ENCODE measurements at regions not wholly inside any gene's neighbourhood (a gene's known extent, or its start where the extent isn't known, plus 50 kb on each side); places are given as distances from the start of the nearest gene placed in this dataset.

DNA sequence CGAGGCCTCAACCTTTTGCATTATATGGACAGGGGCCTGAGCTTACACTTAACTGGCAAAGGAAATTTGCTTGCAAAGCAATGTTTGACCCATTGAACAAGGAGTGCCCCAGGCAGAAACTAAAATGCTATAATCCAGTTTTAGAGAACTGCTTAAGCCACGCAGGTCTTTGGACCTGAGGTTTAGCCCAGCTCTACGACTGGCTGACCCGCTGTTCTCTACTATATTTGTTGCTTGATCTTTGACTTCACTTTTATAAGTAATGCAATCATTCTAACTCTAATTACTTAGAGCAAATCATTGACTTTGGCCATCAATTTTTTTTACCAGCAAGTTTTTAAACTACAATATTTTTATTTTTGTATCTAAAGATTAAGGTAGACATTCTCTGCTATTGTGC is 268.8 kb downstream of the MREG start:
- no peaks in the 10 kb centered on the region for H3K23me2 ChIP-seq (ENCODE audit: low read depth, low read length)
- no peak overlapping the region for H4K5ac ChIP-seq (ENCODE audit: insufficient read length, low read depth, low read length)
- no peak overlapping the region for H3K14ac ChIP-seq (ENCODE audit: insufficient read length)
- H3K4me1 ChIP-seq (replicated peaks in 1 of 4; ENCODE audit: control insufficient read depth in 3 of 4, insufficient read depth in 4 of 4, low read length in 3 of 4), result no peaks in the 10 kb centered on the region
- no peak overlapping the region for H4K8ac ChIP-seq (ENCODE audit: extremely low read depth, insufficient read depth, low read length)
- CTCF ChIA-PET (ENCODE audit: partially characterized antibody), result interaction anchor here (1.0 kb wide), 1 partner anchor 11 kb away, joined by 4 read pairs; no protein-coding TSS in a partner anchor
- H2BK12ac ChIP-seq (ENCODE audit: low read depth, low read length), result no peak overlapping the region
- no peaks in the 10 kb centered on the region for H3K79me2 ChIP-seq (ENCODE audit: control insufficient read depth in 1 of 2, insufficient read depth in 2 of 2, low read length in 2 of 2)
- no peak overlapping the region for H2BK120ac ChIP-seq (replicated peaks; ENCODE audit: low read depth, low read length)
- H3K4ac ChIP-seq (replicated peaks; ENCODE audit: insufficient read length, low read depth, low read length), result no peak overlapping the region
- H3K4me2 ChIP-seq (ENCODE audit: insufficient read depth in 1 of 2, low read depth in 2 of 2, low read length in 2 of 2), result no peak overlapping the region
- H3K36me3 ChIP-seq (ENCODE audit: control insufficient read depth in 2 of 4, insufficient read depth in 4 of 4, low read length in 3 of 4), result no peaks in the 10 kb centered on the region
- no peak overlapping the region for H3K18ac ChIP-seq (ENCODE audit: extremely low read depth, low read length)
- no peak overlapping the region for H3K27ac ChIP-seq (ENCODE audit: low read depth, low read length)
- H3K23ac ChIP-seq (ENCODE audit: insufficient read length), result no peak overlapping the region
- no peak overlapping the region for H2BK15ac ChIP-seq (ENCODE audit: low read length)
- H3K79me1 ChIP-seq (ENCODE audit: low read depth, low read length), result no peaks in the 10 kb centered on the region
- POLR2A ChIA-PET (ENCODE audit: partially characterized antibody), result no interaction called here
- H3K56ac ChIP-seq (replicated peaks; ENCODE audit: insufficient read length, low read depth, low read length), result no peak overlapping the region
- no peak overlapping the region for H2BK5ac ChIP-seq (ENCODE audit: low read depth, low read length)
- DNase-seq (ENCODE audit: low read depth in 1 of 2, low spot score in 2 of 2) (no peak), FAIRE-seq (no peak)
- no peaks in the 10 kb centered on the region for H4K20me1 ChIP-seq (replicated peaks in 1 of 2; ENCODE audit: control insufficient read depth in 1 of 2, insufficient read depth in 2 of 2, low read length in 2 of 2)
- TF ChIP-seq KDM5A (IDR thresholded peaks at IDR 0.05; ENCODE audit: low read length) (no peak), MAFK (IDR thresholded peaks at IDR 0.05; ENCODE audit: low read depth, low read length) (no peak), CTBP2 (IDR thresholded peaks at IDR 0.05; ENCODE audit: borderline replicate concordance, insufficient read depth, insufficient read length, low read length) (no peak), POU5F1 (IDR thresholded peaks at IDR 0.05; ENCODE audit: low read depth, low read length) (no peak), TAF7 (optimal IDR thresholded peaks at IDR 0.05; ENCODE audit: borderline replicate concordance, low read depth, low read length) (no peak), RBBP5 (IDR thresholded peaks at IDR 0.05; ENCODE audit: borderline replicate concordance, low read depth, low read length) (no peak), CREB1 (IDR thresholded peaks at IDR 0.05) (no peak), YY1 (IDR thresholded peaks at IDR 0.05; ENCODE audit: low read depth, low read length) (no peak), RXRA (IDR thresholded peaks at IDR 0.05; ENCODE audit: insufficient read depth, low read depth, low read length) (no peak), TEAD4 (IDR thresholded peaks at IDR 0.05; ENCODE audit: low read depth, low read length) (no peak), ZNF274 (IDR thresholded peaks at IDR 0.05; ENCODE audit: borderline replicate concordance, extremely low read depth, low read length) (no peak)
- TF ChIP-seq, protein P1, sequence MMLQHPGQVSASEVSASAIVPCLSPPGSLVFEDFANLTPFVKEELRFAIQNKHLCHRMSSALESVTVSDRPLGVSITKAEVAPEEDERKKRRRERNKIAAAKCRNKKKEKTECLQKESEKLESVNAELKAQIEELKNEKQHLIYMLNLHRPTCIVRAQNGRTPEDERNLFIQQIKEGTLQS (IDR thresholded peaks at IDR 0.05; ENCODE audit: insufficient read depth, low read depth, low read length), result no peak
- TF ChIP-seq, protein P2, sequence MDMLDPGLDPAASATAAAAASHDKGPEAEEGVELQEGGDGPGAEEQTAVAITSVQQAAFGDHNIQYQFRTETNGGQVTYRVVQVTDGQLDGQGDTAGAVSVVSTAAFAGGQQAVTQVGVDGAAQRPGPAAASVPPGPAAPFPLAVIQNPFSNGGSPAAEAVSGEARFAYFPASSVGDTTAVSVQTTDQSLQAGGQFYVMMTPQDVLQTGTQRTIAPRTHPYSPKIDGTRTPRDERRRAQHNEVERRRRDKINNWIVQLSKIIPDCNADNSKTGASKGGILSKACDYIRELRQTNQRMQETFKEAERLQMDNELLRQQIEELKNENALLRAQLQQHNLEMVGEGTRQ (IDR thresholded peaks at IDR 0.05; ENCODE audit: low read length), result no peak
- H2AK5ac ChIP-seq (ENCODE audit: low read depth, low read length), result no peak overlapping the region
- H4K91ac ChIP-seq (replicated peaks; ENCODE audit: insufficient read length, low read length), result no peak overlapping the region
- H3K9ac ChIP-seq (replicated peaks in 1 of 4; ENCODE audit: extremely low read depth in 1 of 4, low read depth in 3 of 4, low read length in 3 of 4), result no peak overlapping the region
- no peak overlapping the region for H2BK20ac ChIP-seq (ENCODE audit: low read length)
- WGBS, 2 experiments (ENCODE audit: extremely low coverage in 1 of 2, insufficient coverage in 1 of 2, insufficient read length in 1 of 2, insufficient replicate concordance in 2 of 2, low coverage in 1 of 2, low lambda C conversion rate in 2 of 2, missing lambda C conversion rate in 1 of 2), result 91% methylated on average over 4 of the region's 4 CpGs; no CpG with 5 or more reads in 1 of the 2 experiments
- no peak overlapping the region for H2AFZ ChIP-seq (ENCODE audit: low read length)
- H3K27me3 ChIP-seq (replicated peaks in 1 of 4; ENCODE audit: control insufficient read depth in 3 of 4, extremely low read depth in 1 of 4, insufficient read depth in 3 of 4, low read length in 3 of 4), result no peaks in the 10 kb centered on the region
- H3K9me3 ChIP-seq (ENCODE audit: insufficient read depth in 2 of 2, low read depth in 1 of 2, low read length in 1 of 2), result no peaks in the 10 kb centered on the region
- H3K4me3 ChIP-seq (ENCODE audit: extremely low read depth in 1 of 4, insufficient read depth in 2 of 4, low read depth in 3 of 4, low read length in 4 of 4), result no peak overlapping the region

All from H1 (cell line).